Neural progenitor cell (in vitro differentiated cells): ENCODE measurements at regions not wholly inside any gene's neighbourhood (a gene's known extent, or its start where the extent isn't known, plus 50 kb on each side); places are given as distances from the start of the nearest gene placed in this dataset.

Experiments
- DNase-seq: peaks from one replicate; pipeline ENCODE4 v3.0.0-alpha.2; 2016; ENCODE audit warnings: low spot score
- H2AFZ ChIP-seq: fragments of 200-600 bp; sonication (generic); replicated peaks from 2 replicates; pipeline ENCODE4 v1.6.1; 2016; ENCODE audit warnings: antibody characterized with exemption
- H3F3A ChIP-seq: fragments of 200-600 bp; sonication (generic); 2 replicates; pipeline ENCODE4 v1.6.1; 2016; ENCODE audit warnings: antibody characterized with exemption, low read depth
- H3K27ac ChIP-seq: fragments of 200-600 bp; sonication (generic); 2 replicates; pipeline ENCODE4 v1.5.1; 2016; ENCODE audit warnings: mild to moderate bottlenecking
- H3K27me3 ChIP-seq: fragments of 200-600 bp; sonication (generic); 2 replicates; pipeline ENCODE4 v1.6.1; 2016; ENCODE audit warnings: mild to moderate bottlenecking, moderate library complexity
- H3K36me3 ChIP-seq: fragments of 200-600 bp; sonication (generic); 2 replicates; pipeline ENCODE4 v1.5.1; 2016
- H3K4me1 ChIP-seq: fragments of 200-600 bp; sonication (generic); 2 replicates; pipeline ENCODE4 v1.6.1; 2016; ENCODE audit warnings: mixed run types
- H3K4me2 ChIP-seq: fragments of 200-600 bp; sonication (generic); 2 replicates; pipeline ENCODE4 v1.6.1; 2016
- H3K4me3 ChIP-seq: fragments of 200-600 bp; sonication (generic); 2 replicates; pipeline ENCODE4 v1.5.1; 2016
- H3K79me2 ChIP-seq: fragments of 200-600 bp; sonication (generic); 2 replicates; pipeline ENCODE4 v1.6.1; 2016; ENCODE audit warnings: low read depth
- H3K9ac ChIP-seq: fragments of 200-600 bp; sonication (generic); 2 replicates; pipeline ENCODE4 v1.6.1; 2016
- H3K9me3 ChIP-seq: fragments of 200-600 bp; sonication (generic); 2 replicates; pipeline ENCODE4 v1.5.1; 2016; ENCODE audit warnings: low read depth
- H4K20me1 ChIP-seq: fragments of 200-600 bp; sonication (generic); 2 replicates; pipeline ENCODE4 v1.6.1; 2016; ENCODE audit warnings: low read depth
- H3K27ac Mint-ChIP-seq: 3 replicates; pipeline ENCODE4 v1.8.0; 2021; ENCODE audit warnings: mixed read lengths
- H3K27me3 Mint-ChIP-seq: 2 replicates; pipeline ENCODE4 v1.8.0; 2022; ENCODE audit warnings: low read depth, mild to moderate bottlenecking, inconsistent platforms, moderate library complexity, mixed read lengths; ENCODE audit not compliant: insufficient read depth
- H3K36me3 Mint-ChIP-seq: 3 replicates; pipeline ENCODE4 v1.8.0; 2021; ENCODE audit warnings: mixed read lengths
- H3K4me1 Mint-ChIP-seq: 3 replicates; pipeline ENCODE4 v1.8.0; 2021; ENCODE audit warnings: mixed read lengths
- H3K4me3 Mint-ChIP-seq: 3 replicates; pipeline ENCODE4 v1.8.0; 2021; ENCODE audit warnings: mild to moderate bottlenecking, moderate library complexity, mixed read lengths
- H3K9me3 Mint-ChIP-seq: 3 replicates; pipeline ENCODE4 v1.8.0; 2020; ENCODE audit warnings: mixed read lengths
- CTCF ChIP-seq: fragments of 200-600 bp; sonication (generic); IDR thresholded peaks from 2 replicates; pipeline ENCODE4 v1.5.1; 2017; ENCODE audit warnings: antibody characterized with exemption, mild to moderate bottlenecking
- EZH2 ChIP-seq: fragments of 200-600 bp; sonication (generic); IDR thresholded peaks from 2 replicates; pipeline ENCODE4 v1.6.1; 2017; ENCODE audit warnings: antibody characterized with exemption, mild to moderate bottlenecking, moderate library complexity
- EZH2phosphoT487 ChIP-seq: fragments of 200-600 bp; sonication (generic); IDR thresholded peaks from 2 replicates; pipeline ENCODE4 v1.6.1; 2017; ENCODE audit warnings: antibody characterized with exemption

- no peak for DNase-seq
- Histone ChIP-seq H3K9me3 (no peaks in the 10 kb centered on the region), H3F3A (no peaks in the 10 kb centered on the region), H3K79me2 (no peaks in the 10 kb centered on the region), H3K36me3 (no peaks in the 10 kb centered on the region), H3K27me3 (no peaks in the 10 kb centered on the region), H3K9ac (no peak overlapping the region), H3K4me3 (no peak overlapping the region), H3K4me2 (no peak overlapping the region), H3K4me1 (no peaks in the 10 kb centered on the region), H4K20me1 (no peaks in the 10 kb centered on the region), H2AFZ (no peak overlapping the region), H3K27ac (no peak overlapping the region)
- Mint-ChIP-seq H3K27me3 (no peaks in the 10 kb centered on the region), H3K27ac (no peak overlapping the region), H3K9me3 (no peaks in the 10 kb centered on the region), H3K4me3 (no peak overlapping the region), H3K36me3 (no peaks in the 10 kb centered on the region), H3K4me1 (no peaks in the 10 kb centered on the region)
- TF ChIP-seq EZH2phosphoT487 (no peak), CTCF (peak; percentile 12)
Observed at GRCh38 chr14:42535397-42535796, 928.7 kb downstream of the LRFN5 start.

- no peak for DNase-seq
- Histone ChIP-seq H3K27ac (no peak overlapping the region), H3K4me2 (no peak overlapping the region), H3K79me2 (no peaks in the 10 kb centered on the region), H3K4me3 (no peak overlapping the region), H2AFZ (no peak overlapping the region), H3K9ac (no peak overlapping the region), H3K4me1 (no peaks in the 10 kb centered on the region), H4K20me1 (no peaks in the 10 kb centered on the region), H3K36me3 (no peaks in the 10 kb centered on the region), H3F3A (no peaks in the 10 kb centered on the region), H3K9me3 (no peaks in the 10 kb centered on the region), H3K27me3 (no peaks in the 10 kb centered on the region)
- H3K9me3 Mint-ChIP-seq = no peaks in the 10 kb centered on the region
- no peaks in the 10 kb centered on the region for H3K4me1 Mint-ChIP-seq
- H3K36me3 Mint-ChIP-seq = no peaks in the 10 kb centered on the region
- H3K27me3 Mint-ChIP-seq = no peaks in the 10 kb centered on the region
- TF ChIP-seq EZH2 (no peak), EZH2phosphoT487 (no peak), CTCF (no peak)
- no peak overlapping the region for H3K4me3 Mint-ChIP-seq
- H3K27ac Mint-ChIP-seq = no peak overlapping the region
Observed at GRCh38 chr14:42533476-42533875, 926.8 kb downstream of the LRFN5 start.

GRCh38 chr14:42532194-42532593 is 925.5 kb downstream of the LRFN5 start:
- no peak overlapping the region for H3K27ac ChIP-seq
- DNase-seq = no peak

GRCh38 chr14:42527141-42527540 is 920.5 kb downstream of the LRFN5 start:
- peaks cover 8% of the 10 kb centered on the region for H3K4me1 Mint-ChIP-seq
- no peaks in the 10 kb centered on the region for H3K27me3 Mint-ChIP-seq
- Histone ChIP-seq H3K4me1 (no peaks in the 10 kb centered on the region), H3K9me3 (no peaks in the 10 kb centered on the region), H3K27me3 (no peaks in the 10 kb centered on the region), H3K79me2 (no peaks in the 10 kb centered on the region), H3K4me2 (no peak overlapping the region), H2AFZ (no peak overlapping the region), H3K36me3 (no peaks in the 10 kb centered on the region), H3K9ac (no peak overlapping the region), H3K4me3 (no peak overlapping the region), H3K27ac (no peak overlapping the region), H3F3A (no peaks in the 10 kb centered on the region), H4K20me1 (no peaks in the 10 kb centered on the region)
- no peak for TF ChIP-seq EZH2
- no peak for TF ChIP-seq CTCF
- TF ChIP-seq EZH2phosphoT487 = no peak
- no peak overlapping the region for H3K4me3 Mint-ChIP-seq
- H3K27ac Mint-ChIP-seq = no peak overlapping the region
- no peaks in the 10 kb centered on the region for H3K9me3 Mint-ChIP-seq
- H3K36me3 Mint-ChIP-seq = no peaks in the 10 kb centered on the region
- no peak for DNase-seq

More at GRCh38 chr14:42532194-42532593, 925.5 kb downstream of the LRFN5 start:
- H3K4me3 Mint-ChIP-seq = no peak overlapping the region
- H3K9ac ChIP-seq = no peak overlapping the region
- H3K36me3 Mint-ChIP-seq = no peaks in the 10 kb centered on the region
- no peaks in the 10 kb centered on the region for H3F3A ChIP-seq
- H3K4me2 ChIP-seq = no peak overlapping the region
- no peak overlapping the region for H3K27ac Mint-ChIP-seq
- no peak for TF ChIP-seq EZH2phosphoT487
- no peaks in the 10 kb centered on the region for H3K27me3 Mint-ChIP-seq
- no peaks in the 10 kb centered on the region for H3K79me2 ChIP-seq
- H3K27me3 ChIP-seq = no peaks in the 10 kb centered on the region
- H3K9me3 Mint-ChIP-seq = no peaks in the 10 kb centered on the region
- H3K4me1 Mint-ChIP-seq = no peaks in the 10 kb centered on the region
- no peak overlapping the region for H3K4me3 ChIP-seq
- no peaks in the 10 kb centered on the region for H4K20me1 ChIP-seq
- H2AFZ ChIP-seq = no peak overlapping the region
- no peaks in the 10 kb centered on the region for H3K36me3 ChIP-seq
- H3K9me3 ChIP-seq = no peaks in the 10 kb centered on the region
- H3K4me1 ChIP-seq = no peaks in the 10 kb centered on the region
